ENCODE measurements at regions not wholly inside any gene's neighbourhood (a gene's known extent, or its start where the extent isn't known, plus 50 kb on each side); places are given as distances from the start of the nearest gene placed in this dataset.
A peak's percentile ranks its signal among the peaks of the same experiment; 100 is the strongest.
"Not testable (repeated sequence)": the region's sequence is repeated elsewhere in the genome, so short reads cannot be mapped to it uniquely, and the experiment has no call there.

DNA sequence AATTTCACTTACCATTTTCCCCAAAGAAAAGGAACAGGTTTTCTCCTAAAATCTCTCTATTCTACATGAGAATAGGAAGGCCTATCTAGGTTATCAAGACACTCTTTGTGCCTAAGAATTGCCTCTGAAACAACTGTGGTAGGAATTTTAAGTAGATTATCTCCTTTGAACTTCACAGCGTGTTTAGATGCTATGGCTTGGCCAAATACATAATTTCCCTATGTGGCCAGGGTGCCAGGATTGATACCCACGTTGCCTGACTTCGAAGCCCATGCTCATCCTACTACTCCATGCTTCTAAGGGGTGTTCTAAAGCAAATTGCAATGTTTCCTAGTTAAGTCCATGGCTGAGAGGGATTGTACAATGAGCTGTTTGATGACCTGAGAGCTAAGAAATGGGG lies 241.5 kb upstream of the FBXO33 start:
- DNase-seq (ENCODE audit: low read depth) = no peak

DNA sequence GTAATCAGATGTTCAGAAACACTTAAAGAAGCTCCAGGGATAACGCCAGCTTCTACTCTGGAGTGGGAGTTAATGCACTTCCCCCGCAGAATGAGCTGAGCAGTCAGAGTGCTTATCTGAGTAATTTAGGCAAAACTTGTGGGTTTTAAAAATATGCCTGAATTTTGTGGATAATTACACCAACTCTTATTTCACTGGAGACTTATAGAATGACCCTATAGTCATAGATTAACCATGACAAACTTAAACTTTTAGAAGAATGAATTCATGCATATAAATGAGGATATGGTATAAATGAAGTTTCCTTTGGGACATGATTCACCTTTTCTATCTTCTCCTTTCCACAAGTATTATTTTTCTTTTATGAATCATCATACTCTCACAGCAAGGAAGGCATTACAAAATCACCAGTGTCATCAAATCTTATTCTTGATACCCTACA lies 241.1 kb upstream of the FBXO33 start:
- peak; percentile 2 for DNase-seq (ENCODE audit: low read depth)

DNA sequence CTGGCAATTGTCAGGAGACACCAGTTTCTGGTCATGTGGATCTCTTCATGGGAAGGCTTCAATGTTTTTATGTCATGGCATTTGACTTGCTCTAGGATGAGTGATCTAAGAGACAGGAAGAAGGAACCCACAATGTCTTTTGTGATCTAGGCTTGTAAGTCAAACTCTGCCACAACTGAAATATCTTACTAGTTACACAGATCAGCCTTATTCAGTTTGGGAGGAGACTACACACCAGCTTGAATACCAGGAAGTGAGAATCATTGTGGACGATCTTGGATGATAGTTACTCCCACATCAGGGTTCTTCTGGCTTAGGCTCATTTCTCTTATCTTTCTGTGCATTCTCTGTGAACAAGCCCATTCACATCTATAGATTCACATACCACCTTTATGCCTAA lies 236.2 kb upstream of the FBXO33 start:
- DNase-seq (ENCODE audit: low read depth) = no peak

DNA sequence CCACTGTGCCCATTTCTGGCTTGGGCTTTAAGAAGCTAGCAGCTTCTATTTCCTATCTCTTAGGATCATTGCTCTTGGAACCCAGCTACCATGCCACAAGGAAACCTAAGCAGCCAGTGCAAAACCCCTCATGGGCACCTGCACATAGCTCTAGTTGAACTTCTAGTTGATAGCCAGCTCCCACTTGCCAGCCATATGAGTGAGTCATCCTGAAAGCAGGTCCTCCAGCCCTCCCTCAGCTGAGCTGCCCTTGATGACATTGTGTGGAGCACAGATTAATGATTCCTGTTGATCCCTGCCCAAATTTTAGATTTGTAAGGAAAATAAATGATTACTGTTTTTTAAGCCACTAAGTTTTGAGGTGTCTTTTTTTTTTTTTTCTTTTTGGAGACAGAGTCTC lies 234.2 kb upstream of the FBXO33 start:
- no peak for DNase-seq (ENCODE audit: low read depth)

DNA sequence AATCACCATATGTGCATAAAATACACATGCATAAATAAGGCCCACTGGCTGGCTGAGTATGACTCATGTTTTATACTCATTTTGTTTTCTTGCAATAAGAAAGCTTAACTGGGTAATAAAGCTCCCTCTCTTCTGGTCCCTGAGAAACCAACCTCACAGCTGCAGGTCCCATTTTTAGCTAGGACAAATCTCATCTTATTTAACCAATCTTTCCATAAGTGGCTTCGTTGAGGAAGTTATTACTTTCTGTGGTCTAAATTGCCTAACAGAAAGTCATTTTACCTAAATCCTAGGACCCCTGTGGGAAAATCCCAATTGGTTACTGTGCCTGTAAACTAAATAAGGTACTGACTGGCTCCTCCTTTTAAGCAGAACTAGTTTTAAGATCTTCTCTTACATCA lies 232.8 kb upstream of the FBXO33 start:
- no peak for DNase-seq (ENCODE audit: low read depth)

DNA sequence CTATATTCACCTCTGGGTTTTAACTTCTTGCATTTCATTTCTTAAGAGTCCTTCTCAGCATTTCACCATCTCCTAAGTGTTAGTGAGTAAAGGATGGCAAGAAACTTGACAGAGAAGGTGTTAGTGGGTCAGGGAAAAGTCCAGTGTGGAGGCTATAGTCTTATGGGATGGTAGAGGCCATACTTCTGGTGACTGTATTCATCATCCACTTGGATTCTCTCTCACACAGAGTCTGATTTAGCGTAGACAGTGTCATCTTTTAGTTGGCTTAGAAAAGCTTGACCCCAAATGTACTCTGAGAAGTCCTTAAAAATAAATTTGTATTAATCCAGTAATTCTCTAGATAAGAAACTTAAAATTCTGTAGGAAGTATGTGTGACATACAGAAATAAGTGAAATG lies 232.4 kb upstream of the FBXO33 start:
- no peak for DNase-seq (ENCODE audit: low read depth)

DNA sequence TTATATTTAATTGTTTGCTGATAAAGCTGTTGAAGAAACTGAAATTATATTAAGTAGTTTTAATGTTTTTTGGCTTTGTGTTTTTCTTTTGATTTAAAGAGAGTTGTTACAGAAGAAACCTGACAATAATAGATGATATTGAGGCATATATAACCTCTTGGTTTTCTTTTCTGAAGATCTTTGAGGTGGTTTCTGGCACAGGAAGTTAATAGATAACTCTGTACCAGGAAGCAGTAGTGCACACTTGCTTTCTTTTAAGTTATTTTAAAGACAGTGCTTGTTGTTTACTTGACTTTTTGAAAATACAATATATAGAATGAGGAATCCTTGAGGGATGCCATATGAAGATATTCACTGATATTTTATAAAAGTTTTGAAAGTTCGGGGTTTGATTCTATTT lies 209.0 kb upstream of the FBXO33 start:
- DNase-seq (ENCODE audit: low read depth) = no peak

DNA sequence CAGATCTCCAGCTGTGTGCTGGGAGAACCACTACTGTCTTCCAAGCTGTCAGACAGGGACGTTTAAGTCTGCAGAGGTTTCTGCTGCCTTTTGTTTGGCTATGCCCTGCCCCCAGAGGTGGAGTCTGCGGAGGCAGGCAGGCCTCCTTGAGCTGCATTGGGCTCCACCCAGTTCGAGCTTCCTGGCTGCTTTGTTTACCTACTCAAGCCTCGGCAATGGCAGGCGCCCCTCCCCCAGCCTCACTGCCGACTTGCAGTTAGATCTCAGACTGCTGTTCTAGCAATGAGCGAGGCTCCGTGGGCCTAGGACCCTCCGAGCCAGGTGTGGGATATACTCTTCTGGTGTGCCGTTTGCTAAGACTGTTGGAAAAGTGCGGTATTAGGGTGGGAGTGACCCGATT lies 206.8 kb upstream of the FBXO33 start:
- not testable (repeated sequence) for DNase-seq (ENCODE audit: low read depth)

DNA sequence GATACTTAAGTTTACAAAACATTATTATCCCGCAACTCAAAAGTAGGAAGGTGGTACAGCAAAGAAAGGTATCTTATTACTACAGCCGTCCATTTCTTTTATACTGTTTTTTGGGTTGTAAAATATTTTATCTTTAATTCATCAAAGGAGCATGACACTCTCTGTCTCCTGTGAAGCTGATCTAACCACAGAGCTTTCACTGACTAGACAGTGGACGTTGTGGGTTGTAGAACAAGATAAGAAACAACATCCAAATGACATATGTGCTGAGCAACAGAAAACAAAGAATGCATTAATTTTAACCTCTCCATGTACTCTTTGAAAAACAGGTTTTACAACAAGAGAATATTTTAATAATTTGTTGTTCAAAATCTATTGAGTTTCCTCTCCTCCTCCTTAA lies 195.9 kb upstream of the FBXO33 start:
- no peak for DNase-seq (ENCODE audit: low read depth)

DNA sequence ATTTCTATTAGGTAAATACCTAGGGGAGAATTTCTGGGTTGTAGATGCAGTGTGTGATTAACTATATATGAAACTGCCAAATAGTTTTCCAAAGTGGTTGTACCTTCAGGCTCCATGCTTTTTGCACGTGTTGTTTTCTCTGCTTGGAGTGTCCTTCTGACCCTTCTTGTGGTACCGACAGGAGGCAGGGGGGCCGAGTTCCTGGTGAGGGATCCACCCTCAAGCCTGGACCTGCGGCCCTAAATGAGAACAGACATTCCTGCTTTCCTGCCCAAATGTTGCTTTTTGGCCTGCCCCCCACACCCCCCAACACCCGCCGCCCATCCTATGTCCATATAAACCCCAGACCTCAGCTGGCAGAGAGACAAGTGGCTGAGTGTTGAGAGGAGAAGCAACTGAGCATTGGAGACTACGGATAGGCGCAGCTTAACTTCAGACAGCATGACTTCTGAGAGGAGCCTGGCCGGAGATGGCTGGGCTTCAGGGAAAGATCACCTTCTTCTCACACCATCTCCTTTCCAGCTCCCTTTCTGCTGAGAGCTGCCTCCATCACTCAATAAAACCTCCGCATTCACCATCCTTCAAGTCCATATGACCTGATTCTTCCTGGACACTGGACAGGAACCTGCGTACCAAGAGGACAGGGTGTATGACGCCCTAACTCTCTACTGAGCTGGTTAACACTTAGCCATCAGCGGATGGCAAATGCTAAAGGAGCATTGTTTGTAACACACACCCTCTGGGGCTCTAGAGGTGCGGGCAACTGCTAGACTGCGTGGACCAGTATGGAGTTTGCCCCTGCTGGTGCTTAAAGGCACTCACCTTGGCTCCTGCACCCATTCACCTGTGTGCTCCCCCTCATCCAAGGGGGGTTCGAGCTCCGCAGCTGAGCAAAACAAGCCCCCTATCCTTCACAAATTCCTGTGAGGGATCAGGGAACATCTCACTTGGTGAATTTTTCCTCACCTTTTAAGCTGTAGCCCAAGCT lies 194.7 kb upstream of the FBXO33 start:
- DNase-seq (ENCODE audit: low read depth) = no peak

DNA sequence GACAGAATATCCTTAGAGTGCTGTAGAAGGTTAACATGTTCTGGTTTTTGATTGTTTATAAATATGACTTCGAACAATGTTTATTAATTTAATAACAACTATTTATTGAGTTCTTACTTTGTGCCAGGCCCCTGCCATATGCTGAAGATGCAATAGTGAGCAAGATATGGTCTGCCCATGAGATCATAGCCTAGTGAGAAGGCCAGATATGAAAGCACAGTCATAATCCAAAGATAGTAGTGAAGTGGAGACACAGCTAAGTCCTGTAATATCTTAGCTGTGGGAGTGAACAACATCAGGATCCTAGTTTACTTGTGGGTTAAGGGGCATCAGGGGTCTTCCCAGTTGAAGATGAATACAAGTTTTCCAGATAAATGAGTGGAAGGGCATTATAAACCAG lies 189.4 kb upstream of the FBXO33 start:
- DNase-seq (ENCODE audit: low read depth) = no peak

DNA sequence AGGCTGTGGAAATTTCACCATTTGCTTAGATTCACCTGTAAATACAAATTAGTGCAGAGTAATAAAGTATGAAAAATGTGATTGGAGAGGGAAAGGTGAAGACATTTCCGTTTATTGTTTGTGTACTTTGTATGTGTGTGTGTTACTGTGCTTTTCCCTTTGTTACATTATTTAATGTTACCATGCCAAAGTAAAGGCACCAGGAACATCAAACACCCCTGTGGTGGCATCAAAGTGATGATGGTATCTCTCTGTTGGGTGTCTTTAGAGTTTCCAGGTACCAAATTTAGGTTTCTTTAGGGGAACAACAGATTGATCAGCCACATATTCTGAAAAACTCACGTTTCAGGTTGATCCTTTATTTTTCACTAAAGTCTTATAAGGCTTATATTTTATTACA lies 189.0 kb upstream of the FBXO33 start:
- DNase-seq (ENCODE audit: low read depth) = no peak

DNA sequence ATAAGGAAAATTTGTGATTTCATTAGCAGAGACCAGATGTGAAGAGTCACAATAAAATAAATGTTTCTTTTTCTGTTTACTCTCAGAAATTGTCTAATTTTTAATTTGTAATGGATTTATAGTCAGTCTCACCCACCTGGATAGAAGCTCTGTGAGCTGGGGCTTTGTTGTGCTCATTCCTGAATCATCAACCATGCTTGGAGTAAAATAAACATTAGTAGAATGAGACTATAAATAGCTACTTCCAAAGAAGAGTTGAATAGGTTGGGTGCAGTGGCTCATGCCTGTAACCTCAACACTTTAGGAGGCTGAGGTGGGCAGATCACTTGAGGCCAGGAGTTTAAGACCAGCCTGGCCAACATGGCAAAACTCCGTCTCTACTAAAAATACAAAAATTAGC lies 185.3 kb upstream of the FBXO33 start:
- DNase-seq (ENCODE audit: low read depth) = no peak

DNA sequence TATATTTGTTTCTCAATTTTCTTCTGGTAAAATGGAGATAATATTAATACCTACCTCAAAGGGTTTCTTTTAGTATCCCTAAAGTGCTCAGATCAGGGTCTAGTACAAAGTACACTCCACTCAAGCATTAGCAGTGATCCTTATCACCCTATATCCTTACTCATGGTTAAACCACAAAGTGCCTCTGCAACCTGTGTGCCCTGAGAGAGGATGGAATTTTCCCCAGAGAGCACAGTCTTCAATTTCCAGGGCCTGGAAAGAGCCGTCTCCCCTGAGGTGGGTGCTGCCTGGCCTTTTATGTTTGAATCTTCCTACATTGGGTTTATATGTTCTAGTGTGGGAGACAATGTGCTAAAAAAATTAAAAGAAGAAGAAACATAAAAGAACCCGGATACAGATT lies 183.1 kb upstream of the FBXO33 start:
- DNase-seq (ENCODE audit: low read depth) = no peak

DNA sequence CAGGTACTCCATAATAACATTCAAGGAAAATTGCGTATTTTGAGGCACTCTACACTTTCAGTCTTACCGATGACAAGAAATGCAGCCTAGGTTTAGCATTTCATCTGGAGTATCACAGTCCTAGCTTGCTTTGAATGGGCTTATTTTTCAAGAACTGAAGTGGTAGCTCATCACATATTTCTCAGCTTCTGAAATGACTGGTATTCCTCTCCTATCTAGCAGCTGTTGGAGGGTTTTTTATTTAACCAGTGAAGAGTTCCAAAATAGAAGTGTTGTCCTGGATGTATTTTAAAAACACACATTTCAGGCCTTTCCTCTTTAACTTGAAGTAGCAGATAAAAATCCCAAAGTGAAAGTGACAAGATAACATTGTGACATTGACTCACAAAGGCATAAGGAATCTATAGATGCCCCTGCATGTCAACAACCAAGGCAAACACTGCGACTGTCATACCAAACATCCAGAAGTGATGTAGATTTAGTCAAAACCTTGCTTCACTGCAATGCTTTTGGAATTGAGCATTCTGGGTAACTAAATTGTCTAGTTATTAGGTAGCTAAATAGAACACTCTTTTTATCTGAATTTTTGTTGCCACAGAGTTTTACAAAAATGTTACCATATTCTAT lies 182.2 kb upstream of the FBXO33 start:
- DNase-seq (ENCODE audit: low read depth) = no peak

DNA sequence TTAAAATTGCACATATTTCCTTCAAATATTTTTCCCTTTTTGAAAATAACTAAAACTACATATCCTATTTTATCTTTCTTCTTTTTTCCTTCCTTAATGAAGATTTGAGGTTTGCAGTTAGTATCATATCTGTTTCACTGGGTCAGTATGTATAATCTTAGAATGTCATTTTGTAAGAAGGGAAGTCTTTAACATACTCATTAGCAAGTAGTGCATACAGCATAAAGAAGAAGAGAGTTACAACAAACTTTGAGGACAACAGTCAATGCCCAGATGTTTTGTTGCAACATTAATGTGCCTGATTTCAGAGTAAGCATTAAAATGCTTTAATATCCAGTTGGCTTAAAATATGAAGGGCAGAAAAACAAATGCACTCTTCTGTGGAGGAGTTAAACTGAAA lies 176.9 kb upstream of the FBXO33 start:
- no peak for DNase-seq (ENCODE audit: low read depth)

DNA sequence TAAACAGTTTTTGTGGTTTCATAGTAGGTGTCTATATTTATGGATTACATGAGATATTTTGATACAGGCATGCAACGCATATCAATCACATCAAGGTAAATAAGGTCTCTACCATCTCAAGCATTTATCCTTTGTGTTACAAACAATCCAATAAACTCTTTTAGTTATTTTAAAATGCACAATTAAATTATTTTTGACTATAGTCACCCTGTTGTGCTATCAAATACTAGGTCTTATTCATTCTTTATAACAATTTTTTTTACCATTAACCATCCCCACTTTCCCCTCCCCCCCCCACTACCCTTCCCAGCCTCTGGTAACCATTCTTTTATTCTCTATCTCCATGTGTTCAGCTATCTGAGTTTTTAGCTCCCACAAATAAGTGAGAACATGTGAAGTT lies 175.7 kb upstream of the FBXO33 start:
- no peak for DNase-seq (ENCODE audit: low read depth)

DNA sequence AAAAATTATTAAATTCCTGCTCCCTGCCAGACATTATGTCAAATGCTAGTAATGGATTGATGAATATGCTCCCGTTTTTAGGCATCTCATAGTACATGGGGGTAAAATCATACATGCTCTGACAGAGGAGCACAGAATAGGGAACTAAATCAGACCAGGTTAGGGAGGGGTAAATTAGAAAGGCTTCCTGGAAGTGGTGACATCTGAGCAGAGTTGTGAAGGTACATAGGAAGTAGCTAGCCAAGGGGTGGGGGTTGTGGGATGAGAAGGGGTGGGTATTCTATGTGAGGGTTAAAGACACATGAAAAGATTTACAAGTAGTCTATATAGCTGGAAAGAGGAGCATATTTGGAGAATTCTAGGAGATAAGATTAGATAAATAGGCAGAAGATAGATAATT lies 171.7 kb upstream of the FBXO33 start:
- DNase-seq (ENCODE audit: low read depth) = no peak

DNA sequence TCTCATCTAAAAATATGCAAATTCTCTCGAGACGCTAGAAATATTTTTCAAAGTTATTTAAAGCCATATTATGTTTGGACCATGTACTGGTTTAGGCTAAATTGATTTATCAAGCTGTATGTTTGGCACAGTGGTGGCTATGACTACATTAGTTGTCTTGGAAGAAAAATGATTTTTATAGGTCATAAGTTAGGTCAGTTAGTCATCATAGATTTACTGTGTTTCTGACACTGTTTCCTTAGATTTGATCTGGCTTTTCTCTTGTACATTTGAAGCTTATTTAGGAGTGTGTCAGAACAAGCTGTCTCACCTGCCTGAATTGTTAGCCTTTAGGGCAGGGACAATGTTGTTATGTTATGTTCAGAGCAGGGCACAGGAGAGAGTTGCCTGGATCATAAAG lies 161.1 kb upstream of the FBXO33 start:
- no peak for DNase-seq (ENCODE audit: low read depth)

DNA sequence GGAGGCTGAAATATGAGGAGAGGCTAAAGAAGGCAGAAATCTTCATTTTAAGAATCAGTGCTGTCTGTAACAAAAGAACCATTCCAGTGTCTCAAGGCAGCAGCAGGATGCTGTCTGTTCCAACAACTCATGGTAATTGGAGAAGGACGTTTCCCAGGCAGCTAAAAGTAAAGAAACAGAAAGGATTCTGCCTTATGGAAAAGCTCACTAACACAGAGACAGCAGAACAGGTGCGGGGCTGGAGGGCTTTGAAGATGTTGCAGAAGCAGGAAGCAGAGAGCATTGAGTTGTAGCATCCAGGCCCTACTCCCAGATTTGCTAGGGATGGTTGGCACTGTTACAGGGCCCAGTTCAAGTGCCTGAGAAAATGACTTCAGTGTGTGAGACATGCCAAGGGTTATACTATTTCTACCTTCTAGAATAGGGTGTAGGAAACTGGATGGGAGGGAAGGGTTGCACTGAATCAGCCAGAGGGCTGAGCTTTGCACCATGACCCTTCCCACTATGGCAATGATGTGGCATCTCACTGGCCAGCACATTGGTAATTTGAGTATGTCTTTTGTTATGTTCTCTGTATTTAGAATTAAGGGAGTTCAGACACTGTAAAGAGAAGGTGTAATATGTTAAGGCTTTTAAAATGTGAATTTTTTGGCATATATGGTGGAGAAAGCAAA lies 160.0 kb upstream of the FBXO33 start:
- no peak for DNase-seq (ENCODE audit: low read depth)

DNA sequence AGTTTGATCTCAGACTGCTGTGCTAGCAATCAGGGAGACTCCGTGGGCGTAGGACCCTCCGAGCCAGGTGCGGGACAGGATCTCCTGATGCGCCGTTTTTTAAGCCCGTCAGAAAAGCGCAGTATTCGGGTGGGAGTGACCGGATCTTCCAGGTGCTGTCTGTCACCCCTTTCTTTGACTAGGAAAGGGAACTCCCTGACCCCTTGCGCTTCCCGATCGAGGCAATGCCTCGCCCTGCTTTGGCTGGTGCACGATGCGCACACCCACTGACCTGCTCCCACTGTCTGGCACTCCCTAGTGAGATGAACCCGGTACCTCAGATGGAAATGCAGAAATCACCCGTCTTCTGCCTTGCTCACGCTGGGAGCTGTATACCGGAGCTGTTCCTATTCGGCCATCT lies 157.6 kb upstream of the FBXO33 start:
- not testable (repeated sequence) for DNase-seq (ENCODE audit: low read depth)

DNA sequence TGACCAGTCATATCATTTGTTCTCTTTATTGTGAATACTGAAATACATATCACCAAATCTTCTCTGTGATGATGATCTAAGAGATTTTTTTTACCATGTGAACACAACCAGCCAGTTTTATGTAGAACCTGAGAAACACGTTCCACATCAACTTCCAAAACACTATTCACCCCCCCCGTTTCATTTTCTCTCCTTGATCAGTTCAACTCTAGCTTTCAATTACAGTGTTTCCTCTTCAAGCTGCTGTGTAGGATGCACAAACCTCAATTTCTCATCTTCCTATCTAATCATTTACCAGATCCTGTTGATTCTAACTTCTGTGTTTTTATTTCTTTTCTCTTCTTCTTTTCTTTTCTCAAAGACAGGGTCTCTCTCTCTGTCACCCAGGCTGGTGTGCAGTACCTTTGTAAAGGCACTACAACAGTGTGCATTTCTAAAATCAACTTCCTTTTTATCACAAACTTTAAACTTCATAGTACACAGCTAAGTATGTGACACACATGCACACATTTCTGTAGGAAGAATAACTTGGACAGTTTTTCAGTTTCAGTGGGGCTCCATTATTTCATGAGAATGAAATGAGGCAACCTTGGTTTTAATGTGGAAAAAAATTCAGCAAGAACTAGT lies 149.9 kb upstream of the FBXO33 start:
- no peak for DNase-seq (ENCODE audit: low read depth)

DNA sequence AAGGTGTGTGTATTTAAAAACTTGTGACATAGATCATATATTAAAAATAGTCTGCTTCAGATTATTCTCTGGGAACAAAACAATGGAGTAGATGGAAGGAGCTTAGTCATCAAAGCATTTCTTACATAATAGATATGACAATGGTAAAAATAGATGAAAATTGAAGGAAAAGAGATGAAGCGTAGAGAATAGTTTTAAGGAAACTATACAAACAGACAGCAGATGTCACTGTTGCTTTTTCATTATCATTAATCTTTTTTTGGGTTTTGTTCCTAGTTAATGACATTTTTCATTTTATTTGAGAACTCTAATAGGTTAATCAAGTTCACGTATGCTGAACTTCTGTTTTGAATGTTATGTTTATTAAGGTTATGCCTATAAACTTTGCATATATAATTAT lies 149.2 kb upstream of the FBXO33 start:
- DNase-seq (ENCODE audit: low read depth) = no peak

All from fibroblast of gingiva (primary cell).